Ramos (cell line): ENCODE measurements at regions not wholly inside any gene's neighbourhood (a gene's known extent, or its start where the extent isn't known, plus 50 kb on each side); places are given as distances from the start of the nearest gene placed in this dataset.
"Not testable (repeated sequence)": the region's sequence is repeated elsewhere in the genome, so short reads cannot be mapped to it uniquely, and the experiment has no call there.

Experiments
- in situ Hi-C: fragments of 300-500 bp; cut with MboI; formaldehyde crosslinking; loops from one replicate; pipeline ENCODE4 v1.14.3; 2022; ENCODE audit warnings: low sequenced_read_pairs; ENCODE audit not compliant: unreplicated experiment

- in situ Hi-C loops: loop anchor here (25.0 kb wide), 2 partner anchors 1634 to 1784 kb away; no protein-coding TSS in a partner anchor
These were observed 1797.9 kb downstream of the NCAM2 start for GRCh38 chr21:22796147-22796546.

DNA sequence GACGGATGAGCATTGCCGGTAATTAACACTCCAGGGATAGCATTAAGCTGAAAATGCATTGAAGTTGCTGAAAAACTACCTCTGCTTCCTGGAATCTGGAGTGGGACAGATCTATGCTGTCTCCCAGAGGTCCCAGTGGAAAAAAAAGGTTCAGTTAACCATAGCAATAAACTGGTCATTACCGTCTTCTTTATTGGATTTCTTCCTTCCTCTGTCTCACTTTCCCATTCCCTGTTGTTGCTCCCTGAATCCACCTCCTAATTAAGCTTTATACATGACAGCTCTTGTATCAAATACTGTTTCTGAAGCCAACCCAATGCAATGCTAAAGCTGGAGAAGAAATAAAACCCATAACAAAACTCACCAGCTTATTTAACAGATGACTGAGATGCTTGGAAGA, 1805.9 kb downstream of the NCAM2 start:
- in situ Hi-C loops: no loop called here

- in situ Hi-C loops: no loop called here
These were observed 1808.1 kb downstream of the NCAM2 start for GRCh38 chr21:22806278-22806677.

DNA sequence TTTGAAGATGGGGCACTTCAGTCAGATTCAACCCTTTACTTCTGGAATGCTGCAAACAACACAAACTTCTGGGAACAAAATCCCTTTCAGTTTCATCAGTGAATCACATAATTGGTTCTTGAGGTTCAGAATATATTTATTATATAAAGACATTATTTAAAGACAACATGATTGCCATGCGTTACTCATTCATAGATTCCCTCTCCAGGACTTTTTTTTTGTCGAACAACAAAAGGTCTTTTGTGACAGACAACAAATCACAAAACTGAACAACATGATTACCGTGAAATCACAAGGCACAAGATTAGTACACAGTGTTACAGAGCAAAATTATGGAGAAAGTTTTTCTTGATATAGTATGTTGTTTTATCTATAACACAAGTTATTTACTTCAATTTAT, 1815.0 kb downstream of the NCAM2 start:
- in situ Hi-C loops: no loop called here

DNA sequence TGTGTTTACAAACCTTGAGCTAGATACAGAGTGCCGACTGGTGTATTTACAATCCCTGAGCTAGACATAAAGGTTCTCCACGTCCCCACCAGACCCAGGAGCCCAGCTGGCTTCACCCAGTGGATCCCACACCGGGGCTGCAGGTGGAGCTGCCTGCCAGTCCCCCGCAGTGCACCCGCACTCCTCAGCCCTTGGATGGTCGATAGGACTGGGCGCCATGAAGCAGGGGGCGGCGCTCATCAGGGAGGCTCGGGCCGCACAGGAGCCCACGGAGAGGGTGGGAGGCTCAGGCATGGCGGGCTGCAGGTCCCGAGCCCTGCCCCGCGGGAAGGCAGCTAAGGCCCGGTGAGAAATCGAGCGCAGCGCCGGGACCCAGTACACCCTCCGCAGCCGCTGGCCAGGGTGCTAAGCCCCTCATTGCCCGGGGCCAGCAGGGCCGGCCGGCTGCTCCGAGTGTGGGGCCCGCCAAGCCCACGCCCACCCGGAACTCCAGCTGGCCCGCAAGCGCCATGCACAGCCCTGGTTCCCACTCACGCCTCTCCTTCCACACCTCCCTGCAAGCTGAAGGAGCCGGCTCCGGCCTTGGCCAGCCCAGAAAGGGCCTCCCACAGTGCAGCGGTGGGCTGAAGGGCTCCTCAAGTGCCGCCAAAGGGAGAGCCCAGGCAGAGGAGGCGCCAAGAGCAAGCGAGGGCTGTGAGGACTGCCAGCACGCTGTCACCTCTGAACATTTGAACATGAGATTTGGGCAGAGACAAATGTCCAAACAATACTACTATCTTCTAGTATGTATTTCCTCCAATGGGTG, 1820.7 kb downstream of the NCAM2 start:
- in situ Hi-C loops: not testable (repeated sequence)

GRCh38 chr21:22827422-22827821, 1829.2 kb downstream of the NCAM2 start:
- in situ Hi-C loops: no loop called here

DNA sequence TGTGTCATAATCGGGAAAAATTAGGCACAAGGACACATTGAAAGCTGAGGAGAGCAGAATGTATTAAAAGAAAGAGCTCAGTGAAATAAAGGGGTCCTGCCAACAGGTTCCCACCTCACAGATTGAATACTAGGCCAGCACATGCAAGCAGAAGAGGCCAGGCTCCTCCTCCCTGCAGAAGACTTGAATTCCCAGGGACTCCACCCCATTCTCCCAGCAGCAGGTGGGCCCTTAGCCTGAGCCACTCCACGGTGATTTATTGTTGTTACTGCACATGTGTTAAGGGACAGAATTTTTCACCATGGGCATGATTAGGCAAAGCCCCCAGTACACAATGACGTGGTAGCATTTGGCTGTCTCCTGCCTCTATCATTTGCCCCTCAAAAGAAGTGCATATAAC, 1844.7 kb downstream of the NCAM2 start:
- in situ Hi-C loops: no loop called here

GRCh38 chr21:22855581-22855980, 1857.4 kb downstream of the NCAM2 start:
- in situ Hi-C loops: no loop called here

- in situ Hi-C loops: no loop called here
These were observed 1873.5 kb downstream of the NCAM2 start for GRCh38 chr21:22871692-22872091.

GRCh38 chr21:22880573-22880972, 1882.4 kb downstream of the NCAM2 start:
- in situ Hi-C loops: no loop called here

DNA sequence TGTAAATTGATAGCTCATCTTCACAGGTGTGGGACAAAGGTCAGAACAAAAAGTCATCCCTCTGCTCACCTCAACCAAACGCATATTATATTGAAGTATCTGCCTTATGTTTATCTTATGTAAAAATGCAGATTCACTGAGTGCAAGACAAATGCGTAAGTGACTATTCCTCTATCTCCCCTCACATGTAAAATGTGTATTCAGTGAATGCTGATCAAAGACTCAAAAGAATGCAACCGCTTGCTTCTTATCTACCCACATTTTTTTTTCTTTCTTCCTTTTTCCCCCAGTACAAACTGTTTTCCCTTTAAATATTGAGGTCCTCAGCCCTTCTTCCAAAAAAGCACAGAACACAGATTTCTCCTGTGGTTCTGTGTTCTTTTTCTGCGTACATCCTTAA, 1882.9 kb downstream of the NCAM2 start:
- in situ Hi-C loops: no loop called here

- in situ Hi-C loops: no loop called here
These were observed 1886.9 kb downstream of the NCAM2 start for GRCh38 chr21:22885079-22885478.

DNA sequence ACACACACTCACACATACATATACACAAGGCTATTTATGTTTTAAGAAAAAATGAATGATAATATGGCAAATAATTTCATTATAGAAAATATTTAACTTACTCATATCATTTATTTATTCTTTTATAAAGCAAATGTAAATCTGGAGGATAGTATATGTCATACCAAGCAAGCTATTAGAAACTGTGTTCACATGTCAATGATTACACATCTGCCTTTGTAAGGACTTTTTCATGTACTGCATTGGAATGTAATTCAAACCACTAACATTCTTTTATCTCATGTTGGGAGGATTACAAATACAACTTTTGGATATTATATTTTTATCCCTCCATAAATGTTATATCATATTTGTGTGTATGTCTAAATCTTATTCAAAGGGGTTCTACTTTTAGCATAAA, 1887.4 kb downstream of the NCAM2 start:
- in situ Hi-C loops: no loop called here

DNA sequence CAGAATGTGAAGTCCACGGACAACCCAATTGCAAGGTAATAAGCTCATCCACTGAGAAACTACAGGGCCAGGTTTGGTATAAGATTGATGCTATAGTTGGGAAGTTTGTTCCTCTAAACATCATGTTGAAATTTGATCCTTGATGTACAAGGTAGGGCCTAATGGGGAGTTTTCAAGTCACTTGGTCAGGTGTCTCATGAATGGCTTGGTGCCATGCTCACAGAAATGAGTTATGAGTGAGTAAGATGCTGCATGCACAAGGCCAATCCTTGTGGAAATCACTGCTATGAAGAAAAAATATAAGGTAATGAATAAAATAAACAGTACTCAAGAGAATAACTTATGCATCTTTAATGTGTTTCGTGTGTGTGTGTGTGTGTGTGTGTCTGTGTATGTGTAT, 1891.2 kb downstream of the NCAM2 start:
- in situ Hi-C loops: no loop called here

DNA sequence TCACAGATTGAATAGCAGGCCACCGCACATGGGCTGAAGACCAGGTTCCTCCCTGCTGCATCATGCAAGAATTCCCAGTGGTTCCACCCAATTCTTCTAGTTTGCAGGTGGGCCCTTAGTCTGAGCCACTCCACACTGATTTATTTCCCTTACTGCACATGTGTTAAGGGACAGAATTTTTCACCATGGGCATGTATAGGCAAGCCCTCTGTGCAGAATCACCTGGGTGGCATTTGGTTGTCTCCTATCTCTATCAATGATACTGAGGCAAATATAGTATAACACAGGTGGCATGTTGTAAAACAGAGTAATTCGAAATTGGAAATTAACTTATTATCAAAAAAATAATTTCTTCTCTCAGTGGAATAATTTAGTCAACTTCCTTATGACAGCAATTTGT, 1892.4 kb downstream of the NCAM2 start:
- in situ Hi-C loops: no loop called here

DNA sequence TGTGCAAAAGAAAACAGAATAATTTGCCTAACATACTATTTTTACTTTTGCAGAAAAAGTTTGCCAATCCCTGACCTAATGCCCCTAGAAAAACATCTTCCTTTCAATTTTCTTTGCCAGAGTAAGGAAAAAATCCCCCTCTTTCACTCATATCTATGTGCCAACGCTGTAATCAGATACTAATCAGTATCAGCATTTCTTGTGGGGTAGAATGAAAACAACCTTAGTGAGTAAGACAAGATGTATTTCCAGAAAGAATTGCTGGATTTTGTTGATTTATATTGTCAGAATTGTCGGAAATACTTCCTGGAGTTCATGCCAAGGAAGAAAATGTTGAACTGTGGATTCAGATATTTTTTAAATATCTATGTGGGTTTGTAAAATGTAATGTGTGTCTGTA, 1893.8 kb downstream of the NCAM2 start:
- in situ Hi-C loops: no loop called here

GRCh38 chr21:22892740-22893139, 1894.5 kb downstream of the NCAM2 start:
- in situ Hi-C loops: no loop called here

DNA sequence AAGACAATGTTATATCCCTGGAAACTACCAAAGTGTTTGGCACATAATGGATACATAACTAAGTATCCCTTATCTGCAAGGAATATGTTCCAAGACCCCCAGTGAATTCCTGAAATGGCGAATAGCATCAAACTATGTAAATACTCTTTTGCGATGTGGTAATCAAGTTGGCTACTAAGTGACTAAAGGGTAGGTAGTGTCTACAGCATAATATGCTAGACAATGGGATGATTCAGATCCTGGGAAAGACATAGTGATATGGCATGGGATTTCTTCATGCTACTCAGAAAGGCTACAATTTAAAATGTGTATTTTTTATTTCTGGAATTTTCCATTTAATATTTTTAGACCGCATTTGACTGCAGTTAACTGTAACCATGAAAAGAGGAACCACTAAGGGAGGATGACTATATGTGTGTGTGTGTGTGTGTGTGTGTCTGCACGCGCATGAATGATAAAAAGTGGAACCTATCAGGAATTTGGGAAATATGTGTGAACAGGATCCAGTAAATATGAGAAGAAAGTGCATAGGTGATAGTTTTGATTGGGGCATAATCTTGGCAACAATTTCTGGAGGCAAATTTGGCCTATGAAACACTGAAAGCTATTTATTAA, 1899.9 kb downstream of the NCAM2 start:
- in situ Hi-C loops: no loop called here

GRCh38 chr21:22900490-22900889, 1902.3 kb downstream of the NCAM2 start:
- in situ Hi-C loops: no loop called here

- in situ Hi-C loops: no loop called here
These were observed 1905.6 kb downstream of the NCAM2 start for GRCh38 chr21:22903851-22904250.

DNA sequence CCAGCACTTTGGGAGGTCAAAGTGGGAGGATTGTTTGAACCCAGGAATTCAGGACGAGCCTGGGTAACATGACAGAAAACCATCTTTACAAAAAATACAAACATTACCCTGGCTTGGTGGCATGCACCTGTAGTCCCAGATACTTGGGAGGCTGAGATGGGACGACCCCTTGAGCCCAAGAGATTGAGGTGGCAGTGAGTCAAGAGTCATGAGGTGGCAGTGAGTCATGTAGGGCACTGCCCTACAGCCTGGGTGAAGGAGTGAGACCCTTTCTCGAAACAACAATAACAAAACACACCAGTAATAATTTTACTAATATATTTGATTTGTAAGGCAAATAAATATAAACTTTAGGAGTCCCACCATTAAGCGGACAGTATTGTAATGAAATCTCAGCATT, 1906.2 kb downstream of the NCAM2 start:
- in situ Hi-C loops: no loop called here

- in situ Hi-C loops: no loop called here
These were observed 1926.8 kb downstream of the NCAM2 start for GRCh38 chr21:22925032-22925431.
